ENCODE measurements at regions not wholly inside any gene's neighbourhood (a gene's known extent, or its start where the extent isn't known, plus 50 kb on each side); places are given as distances from the start of the nearest gene placed in this dataset.

- no peak for TF ChIP-seq CTCF (IDR thresholded peaks at IDR 0.05)
- Histone ChIP-seq H3K9me3 (no peaks in the 10 kb centered on the region), H3K4me3 (no peak overlapping the region), H3K9ac (ENCODE audit: low read depth in 2 of 2, low read length in 2 of 2) (no peak overlapping the region), H3K36me3 (no peaks in the 10 kb centered on the region), H3K27me3 (no peaks in the 10 kb centered on the region), H3K4me1 (no peaks in the 10 kb centered on the region), H3K27ac (no peak overlapping the region)
- intact Hi-C loops (cut with DNase I): no loop called here
- no peak for DNase-seq
Observed at GRCh38 chr2:22784566-22784965, 600.4 kb upstream of the KLHL29 start.

GRCh38 chr2:22786817-22787216 is 598.2 kb upstream of the KLHL29 start:
- TF ChIP-seq CTCF (IDR thresholded peaks at IDR 0.05): no peak
- Histone ChIP-seq H3K27ac (no peak overlapping the region), H3K36me3 (no peaks in the 10 kb centered on the region), H3K4me1 (no peaks in the 10 kb centered on the region), H3K4me3 (no peak overlapping the region), H3K9me3 (no peaks in the 10 kb centered on the region), H3K27me3 (no peaks in the 10 kb centered on the region), H3K9ac (ENCODE audit: low read depth in 2 of 2, low read length in 2 of 2) (no peak overlapping the region)
- intact Hi-C loops (cut with DNase I): no loop called here
- no peak for DNase-seq

- H3K36me3 ChIP-seq: no peaks in the 10 kb centered on the region
- no peaks in the 10 kb centered on the region for H3K4me1 ChIP-seq
- no peak overlapping the region for H3K27ac ChIP-seq
- no peak for DNase-seq
- no peaks in the 10 kb centered on the region for H3K9me3 ChIP-seq
- no peak overlapping the region for H3K4me3 ChIP-seq
- no peak for TF ChIP-seq CTCF (IDR thresholded peaks at IDR 0.05)
- intact Hi-C loops (cut with DNase I): no loop called here
- H3K27me3 ChIP-seq: no peaks in the 10 kb centered on the region
- H3K9ac ChIP-seq (ENCODE audit: low read depth in 2 of 2, low read length in 2 of 2): no peak overlapping the region
Observed at GRCh38 chr2:22787745-22788144, 597.2 kb upstream of the KLHL29 start.

- no peak for DNase-seq
Observed at GRCh38 chr2:22788749-22789327, 596.1 kb upstream of the KLHL29 start.

GRCh38 chr2:22795287-22795866 is 589.6 kb upstream of the KLHL29 start:
- no peak for TF ChIP-seq CTCF (IDR thresholded peaks at IDR 0.05)
- Histone ChIP-seq H3K36me3 (no peaks in the 10 kb centered on the region), H3K27me3 (no peaks in the 10 kb centered on the region), H3K4me3 (no peak overlapping the region), H3K4me1 (no peaks in the 10 kb centered on the region), H3K27ac (no peak overlapping the region), H3K9ac (ENCODE audit: low read depth in 2 of 2, low read length in 2 of 2) (no peak overlapping the region), H3K9me3 (no peaks in the 10 kb centered on the region)
- intact Hi-C loops (cut with DNase I): no loop called here
- DNase-seq: no peak

More at GRCh38 chr2:22788749-22789327, 596.1 kb upstream of the KLHL29 start:
- no peak overlapping the region for H3K9ac ChIP-seq (ENCODE audit: low read depth in 2 of 2, low read length in 2 of 2)
- H3K4me1 ChIP-seq: no peaks in the 10 kb centered on the region
- H3K27me3 ChIP-seq: no peaks in the 10 kb centered on the region
- H3K27ac ChIP-seq: no peak overlapping the region
- no peak overlapping the region for H3K4me3 ChIP-seq
- no peak for TF ChIP-seq CTCF (IDR thresholded peaks at IDR 0.05)
- H3K36me3 ChIP-seq: no peaks in the 10 kb centered on the region
- no peaks in the 10 kb centered on the region for H3K9me3 ChIP-seq
- intact Hi-C loops (cut with DNase I): no loop called here

All from colonic mucosa (tissue), 4 donors.